IPS-NIHi11 (cell line): ENCODE measurements at regions not wholly inside any gene's neighbourhood (a gene's known extent, or its start where the extent isn't known, plus 50 kb on each side); places are given as distances from the start of the nearest gene placed in this dataset.

Source experiments
- DNase-seq: peaks from one replicate; pipeline ENCODE4 v3.0.0; 2012; ENCODE audit warnings: mixed read lengths, low spot score

DNA sequence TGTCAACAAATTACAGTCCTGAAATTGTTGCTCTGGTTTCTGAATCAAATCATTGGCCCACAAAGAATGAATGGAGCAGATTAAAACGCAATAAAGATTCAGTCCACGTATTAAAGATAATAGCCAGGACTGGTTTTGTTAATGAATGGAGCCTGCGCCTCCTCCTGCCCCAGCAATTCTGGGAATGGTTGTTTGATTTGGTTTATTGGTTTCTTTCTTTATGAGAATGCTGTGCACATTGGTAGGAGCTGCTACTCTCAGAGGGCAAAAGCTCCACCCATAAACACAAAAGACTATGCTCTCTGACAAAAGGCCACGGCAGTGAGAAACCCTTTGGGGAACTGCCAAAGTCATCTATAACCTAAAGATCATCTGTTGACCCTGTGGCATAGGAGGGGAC is 261.1 kb downstream of the ABHD5 start:
- no peak for DNase-seq

- no peak for DNase-seq
Measured at GRCh38 chr3:43953380-43953779, 262.6 kb downstream of the ABHD5 start.

- peak; percentile 28 for DNase-seq
Measured at GRCh38 chr3:43953814-43954692, 263.3 kb downstream of the ABHD5 start.

DNA sequence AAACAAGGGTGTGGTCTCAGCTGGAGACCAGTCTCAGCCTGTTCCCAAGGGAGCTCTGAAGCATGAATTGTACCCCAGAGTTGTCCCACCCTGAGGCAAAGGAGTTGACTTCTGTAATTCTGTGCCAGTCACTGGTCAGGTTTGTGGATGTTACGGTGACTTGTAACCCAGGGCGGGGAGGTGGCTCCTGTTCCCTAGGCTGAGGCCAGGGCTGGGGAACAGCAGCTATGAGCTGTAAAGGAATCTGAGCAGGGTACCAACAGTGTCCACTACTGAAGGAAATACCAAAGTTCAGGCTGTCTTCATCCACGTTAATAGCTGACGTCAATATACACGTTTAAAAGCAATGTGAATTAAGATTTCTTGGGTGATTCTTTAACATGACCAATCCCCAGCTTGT is 266.2 kb downstream of the ABHD5 start:
- DNase-seq: no peak

- no peak for DNase-seq
Measured at GRCh38 chr3:43957553-43957952, 266.8 kb downstream of the ABHD5 start.

DNA sequence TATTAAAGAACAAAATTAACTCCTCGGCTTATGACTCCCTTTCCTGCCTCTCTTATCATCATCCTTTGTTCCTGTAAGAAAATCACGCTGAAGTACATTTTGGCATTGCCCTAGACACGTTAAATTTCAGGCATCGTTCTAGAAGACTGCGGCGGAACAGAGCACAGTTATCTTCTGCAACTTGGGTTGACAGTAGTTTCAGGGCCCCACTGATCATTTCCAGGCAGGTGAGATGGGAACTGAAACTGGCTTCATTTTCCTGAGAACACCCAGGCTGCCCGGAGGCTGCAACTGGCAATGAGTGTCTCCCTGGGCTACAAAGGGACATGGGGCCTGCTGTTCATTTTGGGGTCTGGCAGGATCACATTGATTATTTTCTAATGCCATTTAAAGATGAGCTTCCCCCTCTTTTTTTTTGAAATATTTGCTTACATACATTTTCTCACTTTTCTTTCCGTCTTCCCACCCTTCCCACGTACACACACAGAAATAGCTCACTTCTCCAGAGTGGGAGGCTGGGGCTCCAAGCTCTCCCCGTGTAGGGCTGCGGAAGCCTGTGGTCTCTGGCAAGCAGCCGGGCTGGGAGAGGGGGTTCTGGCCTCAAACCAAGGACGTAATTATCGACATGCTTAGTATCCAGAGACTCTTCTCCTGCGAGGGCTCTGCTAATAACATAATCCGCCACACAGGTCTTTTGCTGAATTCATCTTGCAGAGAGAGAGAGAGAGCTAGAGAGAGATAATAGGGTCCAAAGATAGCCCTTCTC is 267.4 kb downstream of the ABHD5 start:
- no peak for DNase-seq

- DNase-seq: no peak
Measured at GRCh38 chr3:43958973-43959372, 268.2 kb downstream of the ABHD5 start.

- DNase-seq: peak; percentile 30
Measured at GRCh38 chr3:43959498-43960447, 269.0 kb downstream of the ABHD5 start.

DNA sequence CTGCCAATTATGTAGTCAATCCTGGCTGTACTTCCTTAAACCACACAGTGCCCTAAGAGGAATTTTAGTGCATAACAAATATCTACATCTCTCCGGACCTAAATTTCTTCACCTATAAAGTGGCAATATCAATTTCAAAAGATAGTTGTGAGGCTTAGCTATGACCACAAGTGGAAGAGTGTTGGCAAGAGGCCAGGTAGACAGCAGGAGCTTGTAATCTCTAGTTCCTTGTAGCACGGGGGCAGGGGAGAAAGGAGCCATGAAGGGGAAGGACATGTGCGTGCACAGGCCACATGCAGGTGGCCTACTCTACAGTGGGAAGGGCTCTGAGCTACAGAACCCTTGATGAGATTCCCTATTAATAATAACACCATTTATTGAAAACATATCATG is 269.7 kb downstream of the ABHD5 start:
- no peak for DNase-seq

DNA sequence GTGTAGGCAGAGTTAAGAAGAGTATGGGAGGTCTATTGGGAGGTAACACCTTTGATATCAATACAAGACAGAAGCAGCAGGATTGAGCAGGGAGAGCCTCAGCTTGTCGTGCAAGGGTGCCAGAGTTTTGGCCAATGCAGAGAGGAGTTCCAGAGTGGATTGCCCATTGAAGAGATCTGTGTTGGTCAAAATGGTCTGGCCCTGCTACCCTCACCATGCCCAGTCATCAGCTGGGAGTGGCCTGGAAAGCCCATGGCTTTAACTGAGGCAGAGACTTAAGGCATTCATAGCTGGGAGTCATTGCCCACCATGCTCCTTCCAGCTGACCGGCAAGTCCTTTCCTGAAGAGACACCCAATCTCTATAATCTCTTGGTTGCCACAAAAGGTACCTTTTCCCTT is 271.3 kb downstream of the ABHD5 start:
- no peak for DNase-seq

- no peak for DNase-seq
Measured at GRCh38 chr3:43963208-43963607, 272.5 kb downstream of the ABHD5 start.

DNA sequence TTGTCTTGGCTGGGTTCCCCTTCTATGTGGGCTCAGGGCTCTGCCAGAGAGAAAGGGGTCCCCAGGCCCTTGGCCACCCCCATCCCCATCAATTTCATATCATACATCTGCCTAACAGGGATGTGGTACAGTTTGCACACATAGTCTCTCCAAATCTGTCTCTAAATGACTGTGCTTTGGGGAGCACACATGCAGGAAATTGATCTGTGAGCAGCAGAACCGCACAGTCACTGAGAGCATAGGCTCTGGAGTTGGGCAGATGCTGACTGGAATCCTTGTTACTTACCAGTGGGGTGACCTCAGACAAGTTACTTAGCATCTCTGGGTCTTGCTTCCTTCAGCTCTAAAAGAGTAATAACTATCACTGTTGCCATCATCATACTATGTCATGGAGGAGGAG is 273.9 kb downstream of the ABHD5 start:
- DNase-seq: no peak

DNA sequence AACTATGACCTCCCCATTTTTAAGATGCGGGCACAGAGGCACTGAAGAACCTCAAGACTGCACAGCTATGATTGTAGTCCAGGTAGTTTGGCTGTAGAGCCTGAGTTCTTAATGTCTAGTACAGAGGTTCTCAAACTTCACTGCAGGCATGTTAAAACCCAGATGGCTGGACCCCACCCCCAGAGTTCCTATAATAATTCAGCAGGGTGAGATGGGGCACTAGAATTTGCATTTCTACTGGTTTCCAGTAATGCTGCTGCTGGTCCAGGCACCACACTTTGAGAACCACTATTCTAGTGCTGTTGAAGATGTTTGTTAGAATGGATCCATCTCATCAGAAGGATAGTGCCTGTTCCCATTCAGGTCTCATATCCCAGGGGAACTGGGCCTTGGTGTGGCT is 274.9 kb downstream of the ABHD5 start:
- no peak for DNase-seq

DNA sequence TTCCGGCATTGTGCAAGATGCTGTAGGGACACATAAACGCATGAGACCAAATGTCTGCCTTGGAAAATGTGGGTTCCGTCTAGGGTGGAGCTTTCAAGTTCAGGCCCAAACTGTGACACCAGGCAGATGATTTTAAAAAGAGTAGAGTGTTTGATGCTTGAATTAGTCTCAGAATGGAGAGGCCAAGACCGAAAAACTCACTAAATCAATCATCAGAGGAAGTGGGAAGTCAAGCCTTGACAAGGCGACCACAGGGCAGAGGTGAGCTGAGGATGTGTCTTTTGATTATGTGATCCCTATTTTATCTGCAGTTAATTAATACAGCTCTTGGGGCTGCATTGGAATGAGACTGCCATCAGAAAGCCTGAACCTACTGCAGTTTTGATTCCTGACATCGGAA is 275.4 kb downstream of the ABHD5 start:
- no peak for DNase-seq

- no peak for DNase-seq
Measured at GRCh38 chr3:43966530-43966929, 275.2 kb upstream of the TOPAZ1 start.

GRCh38 chr3:43968465-43968864 is 273.2 kb upstream of the TOPAZ1 start:
- DNase-seq: no peak

DNA sequence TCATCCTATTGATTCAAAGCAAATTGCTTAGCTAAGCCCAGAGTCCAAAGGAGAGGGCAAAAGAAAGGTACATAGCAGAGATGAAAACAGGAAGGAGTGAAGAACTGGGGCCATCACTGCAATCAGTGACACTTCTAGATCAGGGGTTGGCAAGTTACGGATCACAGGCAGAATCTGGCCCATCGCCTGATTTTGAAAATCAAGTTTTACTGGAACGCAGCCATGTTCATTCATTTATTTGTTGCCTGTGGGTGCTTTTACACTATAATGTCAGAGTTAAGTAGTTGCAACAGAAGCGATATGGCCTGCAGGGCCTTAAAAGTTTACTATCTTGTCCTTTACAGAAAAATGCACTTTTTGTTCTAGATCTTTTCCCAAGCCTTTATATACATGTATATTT is 271.7 kb upstream of the TOPAZ1 start:
- DNase-seq: no peak

DNA sequence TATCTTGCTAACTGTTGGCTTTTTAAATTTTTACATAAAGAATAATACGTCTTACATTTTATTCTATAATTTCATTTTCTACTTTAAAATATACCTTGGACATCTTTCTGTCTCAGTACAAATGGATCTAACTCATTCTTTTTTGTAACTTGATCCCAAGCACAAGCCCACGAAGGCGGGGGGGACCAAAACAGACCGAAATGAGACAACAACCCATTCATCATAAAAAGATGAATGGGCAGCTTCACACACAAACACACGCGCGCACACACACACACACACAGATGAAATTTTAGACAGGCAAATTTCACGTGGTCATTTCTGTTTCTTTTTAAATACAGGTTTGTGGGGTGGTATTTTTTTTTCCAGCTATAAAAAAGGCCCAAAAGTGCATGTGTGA is 271.3 kb upstream of the TOPAZ1 start:
- DNase-seq: no peak

DNA sequence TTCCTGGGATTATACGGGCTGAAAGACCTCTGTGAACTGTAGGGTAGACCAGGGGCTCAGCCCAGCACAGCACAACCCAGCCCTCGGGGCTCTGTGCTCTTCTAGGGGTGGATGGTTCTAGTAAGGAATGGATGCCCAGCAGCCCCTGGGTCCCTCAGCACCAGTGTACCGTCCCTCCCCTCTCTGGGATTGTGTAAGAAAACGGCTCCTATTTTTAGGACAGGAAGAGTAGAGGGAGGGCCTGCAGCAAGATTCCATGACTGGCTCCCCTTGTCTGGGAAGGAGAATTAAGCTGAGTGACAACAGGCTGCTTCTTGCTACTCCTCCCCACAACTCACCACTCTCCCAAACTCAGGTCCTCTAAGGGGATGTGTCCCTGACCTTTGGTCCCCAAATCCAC is 270.8 kb upstream of the TOPAZ1 start:
- no peak for DNase-seq

DNA sequence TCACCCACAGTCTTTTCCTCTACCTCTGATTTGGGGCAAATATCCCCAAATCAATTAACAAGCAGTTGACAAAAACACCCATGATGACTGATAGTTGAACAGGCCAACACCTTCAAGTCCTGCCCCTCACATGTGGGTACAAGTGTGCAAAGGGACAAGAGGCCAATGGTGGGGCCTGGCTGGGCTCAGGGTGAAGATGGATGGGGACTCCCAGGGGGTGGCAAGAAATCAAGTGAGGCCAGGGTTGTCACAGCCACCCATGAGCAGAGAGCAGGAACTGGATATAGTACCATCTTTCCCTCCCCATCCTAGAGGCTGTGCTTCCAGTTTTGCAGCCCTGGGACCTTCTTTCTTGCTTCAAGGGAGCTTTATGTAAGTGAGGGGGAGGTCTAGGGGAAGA is 270.2 kb upstream of the TOPAZ1 start:
- no peak for DNase-seq

DNA sequence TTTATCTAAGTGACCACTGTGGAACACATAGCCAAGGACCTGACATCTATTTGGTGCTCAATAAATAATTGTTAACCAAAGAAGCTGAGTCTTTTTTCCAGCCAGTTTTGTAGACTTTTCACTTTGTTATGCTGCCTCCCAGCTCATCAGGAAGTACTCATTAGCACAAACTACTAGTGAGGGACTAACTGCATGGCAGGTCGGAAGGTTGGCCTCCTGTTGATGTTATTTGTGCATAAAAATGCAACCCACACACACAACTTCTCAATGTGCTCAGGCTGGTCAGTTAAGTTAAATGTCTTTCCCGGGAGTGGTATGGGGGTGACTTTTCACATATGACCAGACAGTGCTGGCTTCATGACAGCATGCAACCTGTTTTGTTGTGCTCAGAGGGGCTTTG is 263.0 kb upstream of the TOPAZ1 start:
- no peak for DNase-seq

DNA sequence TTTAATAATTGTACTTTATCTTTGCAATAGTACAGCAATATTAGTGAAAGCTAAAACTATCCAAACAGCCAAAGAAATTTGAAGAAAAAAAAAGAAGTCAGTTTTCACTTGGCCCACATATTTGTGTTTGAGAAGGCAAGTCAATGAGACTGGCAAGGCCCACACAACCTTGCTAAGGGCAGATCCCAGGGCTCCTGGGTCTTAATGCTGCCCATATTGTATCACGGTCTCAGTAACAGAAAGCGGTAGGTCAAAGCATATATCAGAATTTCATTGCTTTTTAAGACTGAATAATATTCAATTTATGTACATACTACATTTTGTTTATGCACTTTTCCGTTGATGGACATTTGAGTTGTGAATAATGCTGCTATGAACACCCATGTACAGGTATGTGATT is 262.0 kb upstream of the TOPAZ1 start:
- no peak for DNase-seq
